ENCODE measurements at regions not wholly inside any gene's neighbourhood (a gene's known extent, or its start where the extent isn't known, plus 50 kb on each side); places are given as distances from the start of the nearest gene placed in this dataset.

GRCh38 chr3:1843111-1843510, 255.6 kb upstream of the CNTN4 start:
- DNase-seq = no peak
- no peak overlapping the region for H3K4me3 Mint-ChIP-seq (ENCODE audit: unreplicated experiment)
- no peaks in the 10 kb centered on the region for H3K4me1 Mint-ChIP-seq (ENCODE audit: low read depth, unreplicated experiment)
- H3K27me3 Mint-ChIP-seq (ENCODE audit: unreplicated experiment) = no peaks in the 10 kb centered on the region
- TF ChIP-seq CTCF (IDR thresholded peaks at IDR 0.05; ENCODE audit: partially characterized antibody, unreplicated experiment) = no peak
- H3K27ac Mint-ChIP-seq (ENCODE audit: unreplicated experiment) = no peak overlapping the region
- H3K9me3 Mint-ChIP-seq (ENCODE audit: unreplicated experiment) = no peaks in the 10 kb centered on the region
- no peaks in the 10 kb centered on the region for H3K36me3 Mint-ChIP-seq (ENCODE audit: unreplicated experiment)

- no peak for DNase-seq
- H3K27me3 Mint-ChIP-seq (ENCODE audit: unreplicated experiment) = no peaks in the 10 kb centered on the region
- H3K4me1 Mint-ChIP-seq (ENCODE audit: low read depth, unreplicated experiment) = no peaks in the 10 kb centered on the region
These were observed 251.1 kb upstream of the CNTN4 start for GRCh38 chr3:1847571-1847970.

GRCh38 chr3:1848935-1849334, 249.7 kb upstream of the CNTN4 start:
- H3K4me3 Mint-ChIP-seq (ENCODE audit: unreplicated experiment) = no peak overlapping the region
- no peaks in the 10 kb centered on the region for H3K4me1 Mint-ChIP-seq (ENCODE audit: low read depth, unreplicated experiment)
- H3K9me3 Mint-ChIP-seq (ENCODE audit: unreplicated experiment) = no peaks in the 10 kb centered on the region
- no peaks in the 10 kb centered on the region for H3K27me3 Mint-ChIP-seq (ENCODE audit: unreplicated experiment)
- H3K36me3 Mint-ChIP-seq (ENCODE audit: unreplicated experiment) = no peaks in the 10 kb centered on the region
- no peak for DNase-seq
- H3K27ac Mint-ChIP-seq (ENCODE audit: unreplicated experiment) = no peak overlapping the region
- TF ChIP-seq CTCF (IDR thresholded peaks at IDR 0.05; ENCODE audit: partially characterized antibody, unreplicated experiment) = no peak

More at GRCh38 chr3:1847571-1847970, 251.1 kb upstream of the CNTN4 start:
- TF ChIP-seq CTCF (IDR thresholded peaks at IDR 0.05; ENCODE audit: partially characterized antibody, unreplicated experiment) = no peak
- Mint-ChIP-seq H3K36me3 (ENCODE audit: unreplicated experiment) (no peaks in the 10 kb centered on the region), H3K27ac (ENCODE audit: unreplicated experiment) (no peak overlapping the region), H3K4me3 (ENCODE audit: unreplicated experiment) (no peak overlapping the region), H3K9me3 (ENCODE audit: unreplicated experiment) (no peaks in the 10 kb centered on the region)

GRCh38 chr3:1852950-1853349, 245.7 kb upstream of the CNTN4 start:
- H3K4me1 Mint-ChIP-seq (ENCODE audit: low read depth, unreplicated experiment) = no peaks in the 10 kb centered on the region
- no peak overlapping the region for H3K27ac Mint-ChIP-seq (ENCODE audit: unreplicated experiment)
- TF ChIP-seq CTCF (IDR thresholded peaks at IDR 0.05; ENCODE audit: partially characterized antibody, unreplicated experiment) = no peak
- no peak for DNase-seq
- no peaks in the 10 kb centered on the region for H3K36me3 Mint-ChIP-seq (ENCODE audit: unreplicated experiment)
- no peaks in the 10 kb centered on the region for H3K9me3 Mint-ChIP-seq (ENCODE audit: unreplicated experiment)
- H3K4me3 Mint-ChIP-seq (ENCODE audit: unreplicated experiment) = no peak overlapping the region
- peaks cover 1% of the 10 kb centered on the region for H3K27me3 Mint-ChIP-seq (ENCODE audit: unreplicated experiment)

- H3K9me3 Mint-ChIP-seq (ENCODE audit: unreplicated experiment) = no peaks in the 10 kb centered on the region
These were observed 242.8 kb upstream of the CNTN4 start for GRCh38 chr3:1855841-1856240.

More at GRCh38 chr3:1855841-1856240, 242.8 kb upstream of the CNTN4 start:
- no peak for DNase-seq
- TF ChIP-seq CTCF (IDR thresholded peaks at IDR 0.05; ENCODE audit: partially characterized antibody, unreplicated experiment) = no peak
- Mint-ChIP-seq H3K27me3 (ENCODE audit: unreplicated experiment) (peaks cover 1% of the 10 kb centered on the region), H3K4me3 (ENCODE audit: unreplicated experiment) (no peak overlapping the region), H3K27ac (ENCODE audit: unreplicated experiment) (no peak overlapping the region), H3K4me1 (ENCODE audit: low read depth, unreplicated experiment) (no peaks in the 10 kb centered on the region), H3K36me3 (ENCODE audit: unreplicated experiment) (no peaks in the 10 kb centered on the region)

Data from glutamatergic neuron (in vitro differentiated cells).